HG03095 (cell line): ENCODE measurements at regions not wholly inside any gene's neighbourhood (a gene's known extent, or its start where the extent isn't known, plus 50 kb on each side); places are given as distances from the start of the nearest gene placed in this dataset.

ENCODE experiments used
- ATAC-seq: cut with Tn5 transposase; IDR thresholded peaks from one replicate; pipeline ENCODE4 v1.9.1; 2021; ENCODE audit warnings: moderate library complexity; ENCODE audit not compliant: unreplicated experiment

- no peak for ATAC-seq
Observed at GRCh38 chr4:125891597-125892258, 577.0 kb downstream of the FAT4 start.

- no peak for ATAC-seq
Observed at GRCh38 chr4:125904802-125905201, 590.0 kb downstream of the FAT4 start.

GRCh38 chr4:125911058-125911457 is 596.3 kb downstream of the FAT4 start:
- ATAC-seq = no peak

GRCh38 chr4:125911481-125911880 is 596.7 kb downstream of the FAT4 start:
- no peak for ATAC-seq

DNA sequence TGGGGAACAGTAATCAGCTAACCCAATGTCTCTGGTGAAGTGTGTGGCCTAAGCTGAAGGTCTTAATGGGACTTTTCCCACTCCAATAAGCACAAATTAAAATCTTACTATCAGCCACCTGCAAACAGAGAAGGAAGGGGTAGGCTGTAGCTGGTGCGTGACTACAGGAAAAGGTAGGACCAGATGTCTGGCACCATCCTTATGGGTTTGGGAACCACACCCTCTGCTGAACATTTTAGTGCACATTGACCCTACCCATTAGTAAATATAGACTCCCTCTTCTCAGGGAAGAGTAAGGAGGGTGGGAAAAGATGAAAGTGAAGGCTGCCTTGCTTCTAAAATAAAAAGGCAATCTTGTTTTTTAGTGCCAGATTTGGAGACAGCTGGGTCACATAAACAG is 602.8 kb downstream of the FAT4 start:
- no peak for ATAC-seq

DNA sequence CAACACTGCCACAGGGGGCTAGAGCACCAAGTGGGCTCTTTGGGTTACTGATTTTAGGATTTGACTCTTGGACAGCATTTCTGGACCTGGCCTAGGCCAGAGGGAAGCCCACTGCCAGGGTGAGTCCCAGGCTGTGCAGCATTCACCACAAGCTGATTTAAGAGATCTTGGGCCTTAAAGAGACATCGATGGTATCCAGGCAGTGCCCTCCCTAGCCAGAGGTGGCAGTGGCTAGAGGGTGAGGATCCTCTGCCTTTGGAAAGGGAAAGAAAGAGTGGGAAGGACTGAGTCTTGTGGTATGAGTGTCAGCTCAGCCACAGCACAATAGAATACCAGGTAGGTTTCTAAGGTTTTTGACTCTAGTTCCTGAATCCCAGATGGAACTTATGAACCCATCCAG is 613.9 kb downstream of the FAT4 start:
- no peak for ATAC-seq

DNA sequence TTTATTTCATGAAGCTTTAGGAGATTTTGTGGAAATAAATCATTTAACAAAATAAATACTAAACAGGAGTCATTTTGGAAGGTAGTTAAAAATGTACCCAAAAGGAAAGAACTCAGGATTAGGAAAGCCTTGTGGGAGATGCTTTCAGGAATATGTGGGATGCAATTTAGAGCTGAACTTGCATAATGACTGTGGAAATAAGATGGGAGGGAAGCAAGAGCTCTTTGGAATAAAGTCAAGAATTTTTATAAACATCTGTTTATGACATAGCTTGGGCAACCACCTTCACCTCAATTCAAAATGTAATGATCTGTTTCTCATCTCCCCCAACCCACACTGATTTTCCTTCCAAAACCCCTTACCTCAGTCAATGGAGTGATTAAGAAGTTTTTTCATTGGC is 623.8 kb downstream of the FAT4 start:
- ATAC-seq = no peak

DNA sequence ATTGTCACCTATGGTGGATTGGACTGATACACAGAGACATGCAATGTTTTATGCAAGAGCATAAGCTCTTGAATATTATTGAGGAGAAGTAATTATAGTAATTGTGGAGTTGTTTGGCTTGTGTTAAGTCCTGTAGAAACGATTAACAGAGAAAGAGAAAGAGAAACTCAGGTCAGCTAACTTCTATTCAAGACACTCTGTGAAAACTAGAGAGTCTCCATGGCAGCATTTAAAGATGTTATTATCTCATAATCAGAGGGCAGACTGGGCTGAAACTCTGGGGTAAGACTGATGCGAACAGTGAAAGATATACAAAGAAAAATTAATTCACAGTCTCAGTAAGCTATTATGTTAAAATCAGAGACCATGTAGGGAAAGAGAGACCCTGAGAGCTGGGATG is 625.7 kb downstream of the FAT4 start:
- no peak for ATAC-seq

GRCh38 chr4:125944966-125945365 is 630.2 kb downstream of the FAT4 start:
- no peak for ATAC-seq

DNA sequence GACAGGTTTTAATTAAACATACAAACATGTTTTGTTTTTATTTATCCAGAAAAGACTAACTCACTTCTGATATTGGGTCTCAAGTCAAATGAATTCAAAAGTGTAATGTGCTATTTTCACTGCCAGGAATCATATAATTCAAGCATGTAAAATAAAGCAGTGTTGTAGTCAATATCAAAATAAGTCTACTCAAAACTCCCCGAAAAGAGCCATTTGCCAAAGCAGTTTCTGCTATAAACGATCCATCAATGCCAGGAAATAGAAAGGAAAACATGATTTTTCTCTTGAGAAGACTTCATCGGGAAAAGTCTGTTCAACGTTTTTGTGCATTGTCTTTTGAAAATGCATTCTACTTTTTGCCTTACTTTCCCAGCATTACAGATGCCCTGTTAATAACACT is 633.3 kb downstream of the FAT4 start:
- ATAC-seq = no peak

- no peak for ATAC-seq
Observed at GRCh38 chr4:125951261-125951887, 636.6 kb downstream of the FAT4 start.

DNA sequence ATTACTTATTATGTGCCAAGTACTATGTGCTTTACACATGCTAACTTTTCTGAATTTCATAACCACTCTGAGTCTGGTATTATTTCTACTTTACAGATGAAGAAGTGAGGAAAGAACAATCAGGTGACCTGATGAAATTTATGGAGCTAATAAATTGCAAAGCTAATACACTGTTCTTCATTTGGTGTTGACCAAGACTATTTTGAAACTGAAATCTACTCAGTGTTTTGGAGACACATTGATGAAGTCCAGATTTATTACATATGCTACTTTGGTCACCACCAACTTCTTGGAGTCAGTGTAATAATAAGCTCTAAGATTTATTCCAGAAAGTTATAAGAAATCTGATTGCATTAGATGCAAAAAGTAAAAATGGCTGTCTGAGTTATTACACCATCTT is 637.9 kb downstream of the FAT4 start:
- ATAC-seq = no peak

DNA sequence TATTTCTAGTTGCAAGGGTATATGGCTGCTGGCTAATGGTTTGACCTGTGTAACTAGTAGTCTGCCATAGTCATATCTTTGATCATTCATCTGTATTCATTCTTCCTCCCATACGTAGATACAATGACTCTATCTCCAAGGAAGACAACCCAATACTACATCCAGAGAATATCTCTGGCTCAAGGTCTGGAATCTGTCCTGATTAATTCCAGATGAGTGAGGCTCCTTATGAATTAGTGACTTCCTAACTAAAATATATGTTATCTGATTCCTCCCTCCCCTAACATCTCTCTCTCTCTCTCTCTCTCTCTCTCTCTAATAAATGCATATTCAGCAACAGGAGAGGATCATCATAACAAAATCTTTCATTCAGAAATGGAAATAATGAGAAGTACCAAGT is 641.5 kb downstream of the FAT4 start:
- no peak for ATAC-seq

GRCh38 chr4:125958519-125958918 is 643.8 kb downstream of the FAT4 start:
- ATAC-seq = no peak

- ATAC-seq = no peak
Observed at GRCh38 chr4:125961626-125962025, 646.9 kb downstream of the FAT4 start.

DNA sequence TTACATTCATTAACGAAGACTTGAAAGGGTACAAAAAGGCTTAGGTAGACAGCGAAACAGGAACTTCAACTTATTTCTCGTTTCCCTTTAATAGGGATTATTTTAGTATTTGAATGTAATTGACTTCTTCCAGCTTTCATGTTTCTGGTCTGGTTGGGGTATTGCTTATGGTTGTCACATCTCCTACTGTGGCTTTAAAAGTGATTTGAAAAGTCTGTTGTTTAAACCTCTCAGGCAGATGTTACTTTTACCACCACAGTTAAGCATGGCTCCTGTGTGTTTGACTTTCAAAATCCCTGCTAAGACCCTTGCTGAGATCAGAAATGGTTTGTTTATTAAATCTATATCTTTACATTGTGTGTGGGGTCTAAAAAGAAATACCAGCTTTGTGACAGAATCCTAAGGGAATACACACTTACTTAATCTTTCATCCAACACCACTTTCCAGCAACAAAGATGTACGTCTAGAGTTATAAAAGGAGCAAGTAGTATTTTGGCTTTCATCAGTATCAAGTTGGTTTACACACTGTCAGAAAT is 661.2 kb downstream of the FAT4 start:
- ATAC-seq = no peak

DNA sequence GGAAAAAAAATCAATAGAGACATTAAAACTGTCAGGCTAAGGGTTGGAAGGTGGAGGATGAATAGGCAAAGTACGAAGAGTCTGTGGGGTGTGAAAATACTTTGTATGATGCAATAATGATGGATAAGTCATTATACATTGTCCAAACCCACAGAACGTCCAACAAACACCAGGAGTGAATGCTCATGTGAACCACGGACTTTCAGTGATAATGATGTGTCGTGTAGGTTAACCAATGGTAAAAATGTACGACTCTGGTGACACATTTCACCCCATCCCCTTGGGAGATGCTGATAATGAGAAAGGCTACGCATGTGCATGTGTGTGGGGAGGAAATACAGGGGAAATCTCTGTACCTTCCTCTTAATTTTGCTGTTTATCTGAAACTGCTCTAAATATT is 665.2 kb downstream of the FAT4 start:
- ATAC-seq = no peak

DNA sequence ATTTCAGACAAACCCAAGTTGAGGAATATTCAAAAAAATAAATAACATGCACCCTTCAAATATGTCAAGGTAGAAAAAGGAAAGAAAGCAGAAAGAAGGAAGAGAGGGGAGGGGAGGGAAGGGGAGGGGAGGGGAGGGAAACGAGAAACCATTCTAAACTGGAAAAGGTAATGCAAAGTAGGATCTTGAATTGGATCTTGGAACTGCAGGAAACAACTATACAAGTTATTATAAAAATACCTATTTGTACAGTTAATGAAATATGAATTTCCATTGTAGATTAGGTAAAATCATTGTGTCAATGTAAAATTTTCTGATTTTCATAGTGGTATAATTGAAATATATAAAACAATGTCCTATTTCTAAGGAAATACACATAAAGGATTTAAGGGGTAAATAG is 668.4 kb downstream of the FAT4 start:
- no peak for ATAC-seq

GRCh38 chr4:125985856-125986255 is 671.1 kb downstream of the FAT4 start:
- no peak for ATAC-seq

GRCh38 chr4:125986307-125986706 is 671.6 kb downstream of the FAT4 start:
- no peak for ATAC-seq

DNA sequence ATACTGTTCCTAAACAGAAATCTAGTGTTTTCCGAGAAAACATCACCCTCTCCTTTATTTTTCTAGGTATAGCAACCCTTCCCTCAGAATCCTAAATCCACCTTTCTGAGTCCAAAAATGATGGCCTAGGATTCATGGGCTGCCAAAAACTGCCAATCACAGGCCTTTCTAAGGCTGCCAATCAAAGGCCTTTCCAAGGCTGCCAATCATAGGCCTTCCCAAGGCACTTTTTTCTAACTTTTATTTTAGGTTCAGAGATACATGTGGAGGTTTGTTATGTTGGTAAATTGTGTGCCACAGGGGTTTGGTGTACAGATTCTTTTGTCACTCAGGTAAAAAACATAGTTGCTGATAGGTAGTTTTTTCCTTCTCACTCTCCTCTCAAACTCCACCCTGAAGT is 673.7 kb downstream of the FAT4 start:
- no peak for ATAC-seq

GRCh38 chr4:125991398-125991797 is 676.6 kb downstream of the FAT4 start:
- no peak for ATAC-seq

- no peak for ATAC-seq
Observed at GRCh38 chr4:125992891-125993290, 678.1 kb downstream of the FAT4 start.
